GM19043 (cell line): ENCODE measurements at regions not wholly inside any gene's neighbourhood (a gene's known extent, or its start where the extent isn't known, plus 50 kb on each side); places are given as distances from the start of the nearest gene placed in this dataset.
"Not testable (repeated sequence)": the region's sequence is repeated elsewhere in the genome, so short reads cannot be mapped to it uniquely, and the experiment has no call there.

Experiments used
- ATAC-seq: cut with Tn5 transposase; IDR thresholded peaks from one replicate; pipeline ENCODE4 v1.9.1; 2021; ENCODE audit warnings: low read depth; ENCODE audit not compliant: unreplicated experiment

GRCh38 chr22:48415520-48415919, 1412.2 kb downstream of the BRD1 start:
- ATAC-seq: no peak

GRCh38 chr22:48414651-48415050, 1413.0 kb downstream of the BRD1 start:
- ATAC-seq: no peak

GRCh38 chr22:48412931-48413330, 1414.7 kb downstream of the BRD1 start:
- ATAC-seq: not testable (repeated sequence)

- ATAC-seq: no peak
Observed at GRCh38 chr22:48410536-48410935, 1417.1 kb downstream of the BRD1 start.

- no peak for ATAC-seq
Observed at GRCh38 chr22:48407256-48407955, 1420.3 kb downstream of the BRD1 start.

GRCh38 chr22:48406161-48406560, 1421.5 kb downstream of the BRD1 start:
- ATAC-seq: no peak

GRCh38 chr22:48405741-48406140, 1421.9 kb downstream of the BRD1 start:
- no peak for ATAC-seq

- no peak for ATAC-seq
Observed at GRCh38 chr22:48404801-48405447, 1422.7 kb downstream of the BRD1 start.

- no peak for ATAC-seq
Observed at GRCh38 chr22:48403521-48404403, 1423.9 kb downstream of the BRD1 start.

GRCh38 chr22:48402591-48403031, 1425.1 kb downstream of the BRD1 start:
- no peak for ATAC-seq

GRCh38 chr22:48401523-48401922, 1426.2 kb downstream of the BRD1 start:
- ATAC-seq: not testable (repeated sequence)

- no peak for ATAC-seq
Observed at GRCh38 chr22:48398181-48398905, 1429.3 kb downstream of the BRD1 start.

- no peak for ATAC-seq
Observed at GRCh38 chr22:48397531-48398180, 1430.0 kb downstream of the BRD1 start.

- no peak for ATAC-seq
Observed at GRCh38 chr22:48396785-48397530, 1430.7 kb downstream of the BRD1 start.

GRCh38 chr22:48396091-48396784, 1431.4 kb downstream of the BRD1 start:
- ATAC-seq: no peak

GRCh38 chr22:48395201-48395600, 1432.5 kb downstream of the BRD1 start:
- ATAC-seq: no peak

GRCh38 chr22:48394787-48395186, 1432.9 kb downstream of the BRD1 start:
- ATAC-seq: no peak

- no peak for ATAC-seq
Observed at GRCh38 chr22:48393885-48394284, 1433.8 kb downstream of the BRD1 start.

GRCh38 chr22:48393041-48393370, 1434.7 kb downstream of the BRD1 start:
- no peak for ATAC-seq
